ENCODE measurements at regions not wholly inside any gene's neighbourhood (a gene's known extent, or its start where the extent isn't known, plus 50 kb on each side); places are given as distances from the start of the nearest gene placed in this dataset.

DNA sequence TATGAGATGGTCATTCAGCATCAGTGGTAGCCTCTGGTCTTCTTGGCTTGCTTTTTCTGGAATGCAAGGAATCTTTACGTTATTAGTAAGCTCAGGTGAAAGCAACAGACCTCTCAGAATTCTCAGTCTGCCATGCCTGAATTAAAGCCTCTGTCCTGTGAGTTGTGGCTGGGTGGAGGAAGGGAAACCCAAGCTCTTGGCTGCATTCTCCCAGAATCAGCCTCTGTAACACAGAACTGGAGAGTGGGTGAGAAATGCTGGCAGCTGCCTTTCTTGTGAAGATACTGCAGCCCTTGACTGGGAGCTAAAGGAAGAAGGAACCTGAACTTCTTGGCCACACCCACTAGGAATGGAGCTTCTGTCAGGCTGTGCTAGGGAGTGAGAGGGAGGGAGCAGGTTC, 505.8 kb downstream of the EPHA3 start (continued):
- TF ChIP-seq, protein P1, sequence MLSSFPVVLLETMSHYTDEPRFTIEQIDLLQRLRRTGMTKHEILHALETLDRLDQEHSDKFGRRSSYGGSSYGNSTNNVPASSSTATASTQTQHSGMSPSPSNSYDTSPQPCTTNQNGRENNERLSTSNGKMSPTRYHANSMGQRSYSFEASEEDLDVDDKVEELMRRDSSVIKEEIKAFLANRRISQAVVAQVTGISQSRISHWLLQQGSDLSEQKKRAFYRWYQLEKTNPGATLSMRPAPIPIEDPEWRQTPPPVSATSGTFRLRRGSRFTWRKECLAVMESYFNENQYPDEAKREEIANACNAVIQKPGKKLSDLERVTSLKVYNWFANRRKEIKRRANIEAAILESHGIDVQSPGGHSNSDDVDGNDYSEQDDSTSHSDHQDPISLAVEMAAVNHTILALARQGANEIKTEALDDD (IDR thresholded peaks at IDR 0.05), result no peak
- TF ChIP-seq, protein P2, sequence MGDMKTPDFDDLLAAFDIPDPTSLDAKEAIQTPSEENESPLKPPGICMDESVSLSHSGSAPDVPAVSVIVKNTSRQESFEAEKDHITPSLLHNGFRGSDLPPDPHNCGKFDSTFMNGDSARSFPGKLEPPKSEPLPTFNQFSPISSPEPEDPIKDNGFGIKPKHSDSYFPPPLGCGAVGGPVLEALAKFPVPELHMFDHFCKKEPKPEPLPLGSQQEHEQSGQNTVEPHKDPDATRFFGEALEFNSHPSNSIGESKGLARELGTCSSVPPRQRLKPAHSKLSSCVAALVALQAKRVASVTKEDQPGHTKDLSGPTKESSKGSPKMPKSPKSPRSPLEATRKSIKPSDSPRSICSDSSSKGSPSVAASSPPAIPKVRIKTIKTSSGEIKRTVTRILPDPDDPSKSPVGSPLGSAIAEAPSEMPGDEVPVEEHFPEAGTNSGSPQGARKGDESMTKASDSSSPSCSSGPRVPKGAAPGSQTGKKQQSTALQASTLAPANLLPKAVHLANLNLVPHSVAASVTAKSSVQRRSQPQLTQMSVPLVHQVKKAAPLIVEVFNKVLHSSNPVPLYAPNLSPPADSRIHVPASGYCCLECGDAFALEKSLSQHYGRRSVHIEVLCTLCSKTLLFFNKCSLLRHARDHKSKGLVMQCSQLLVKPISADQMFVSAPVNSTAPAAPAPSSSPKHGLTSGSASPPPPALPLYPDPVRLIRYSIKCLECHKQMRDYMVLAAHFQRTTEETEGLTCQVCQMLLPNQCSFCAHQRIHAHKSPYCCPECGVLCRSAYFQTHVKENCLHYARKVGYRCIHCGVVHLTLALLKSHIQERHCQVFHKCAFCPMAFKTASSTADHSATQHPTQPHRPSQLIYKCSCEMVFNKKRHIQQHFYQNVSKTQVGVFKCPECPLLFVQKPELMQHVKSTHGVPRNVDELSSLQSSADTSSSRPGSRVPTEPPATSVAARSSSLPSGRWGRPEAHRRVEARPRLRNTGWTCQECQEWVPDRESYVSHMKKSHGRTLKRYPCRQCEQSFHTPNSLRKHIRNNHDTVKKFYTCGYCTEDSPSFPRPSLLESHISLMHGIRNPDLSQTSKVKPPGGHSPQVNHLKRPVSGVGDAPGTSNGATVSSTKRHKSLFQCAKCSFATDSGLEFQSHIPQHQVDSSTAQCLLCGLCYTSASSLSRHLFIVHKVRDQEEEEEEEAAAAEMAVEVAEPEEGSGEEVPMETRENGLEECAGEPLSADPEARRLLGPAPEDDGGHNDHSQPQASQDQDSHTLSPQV (IDR thresholded peaks at IDR 0.05), result no peak

DNA sequence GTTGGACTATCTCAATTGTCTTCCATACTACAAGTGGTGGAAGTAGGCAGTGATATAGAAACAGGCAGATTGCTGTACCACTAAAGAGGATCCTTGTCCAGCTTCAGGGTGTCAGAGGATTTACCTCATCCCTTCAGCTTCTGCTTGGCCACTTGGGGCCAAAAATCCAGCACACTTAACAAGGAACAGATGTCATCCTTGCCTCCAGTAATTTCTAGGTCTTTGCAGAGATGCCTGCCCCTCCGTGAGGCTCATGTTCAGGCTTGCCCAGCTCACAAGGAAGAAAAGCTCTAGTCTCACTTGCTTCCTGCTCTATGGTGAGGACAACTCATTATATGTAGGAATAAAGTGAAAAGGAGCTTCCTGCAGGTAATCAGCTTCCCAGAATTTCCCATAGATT, 510.3 kb downstream of the EPHA3 start:
- no peak overlapping the region for H3K4me3 ChIP-seq
- ATAC-seq (no peak), FAIRE-seq (no peak), DNase-seq (ENCODE audit: extremely low read depth in 1 of 4, low spot score in 3 of 4) (no peak)
- POLR2A ChIA-PET, result no interaction called here
- CTCF ChIA-PET (ENCODE audit: low intra/inter-chr PET ratio), result no interaction called here
- H3K36me3 ChIP-seq (ENCODE audit: control insufficient read depth, insufficient read depth, low read length), result no peaks in the 10 kb centered on the region
- H3K4me2 ChIP-seq (ENCODE audit: insufficient read depth, low read length), result no peak overlapping the region
- no peaks in the 10 kb centered on the region for H4K20me1 ChIP-seq (replicated peaks; ENCODE audit: control insufficient read depth, insufficient read depth, low read length)
- no peaks in the 10 kb centered on the region for H3K27me3 ChIP-seq (ENCODE audit: control insufficient read depth in 2 of 2, insufficient read depth in 2 of 2, low read length in 2 of 2)
- H3K79me2 ChIP-seq (ENCODE audit: control insufficient read depth, insufficient read depth, low read length), result no peaks in the 10 kb centered on the region
- TF ChIP-seq, protein P3, sequence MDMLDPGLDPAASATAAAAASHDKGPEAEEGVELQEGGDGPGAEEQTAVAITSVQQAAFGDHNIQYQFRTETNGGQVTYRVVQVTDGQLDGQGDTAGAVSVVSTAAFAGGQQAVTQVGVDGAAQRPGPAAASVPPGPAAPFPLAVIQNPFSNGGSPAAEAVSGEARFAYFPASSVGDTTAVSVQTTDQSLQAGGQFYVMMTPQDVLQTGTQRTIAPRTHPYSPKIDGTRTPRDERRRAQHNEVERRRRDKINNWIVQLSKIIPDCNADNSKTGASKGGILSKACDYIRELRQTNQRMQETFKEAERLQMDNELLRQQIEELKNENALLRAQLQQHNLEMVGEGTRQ (CRISPR knock-in tag; IDR thresholded peaks at IDR 0.05), result no peak
- no peak for TF ChIP-seq GABPB2 (CRISPR knock-in tag; conservative IDR thresholded peaks at IDR 0.05)
- no peak for TF ChIP-seq ZNF133 (CRISPR knock-in tag; IDR thresholded peaks at IDR 0.05)
- BruUV-seq (replicated peaks), result no TSS peak
- 0% methylated on average over 1 of the region's 1 CpG for WGBS (ENCODE audit: insufficient coverage, low coverage, missing lambda C conversion rate)
- H3K9me3 ChIP-seq (replicated peaks; ENCODE audit: control insufficient read depth, insufficient read depth, low read depth, low read length), result no peaks in the 10 kb centered on the region
- no peaks in the 10 kb centered on the region for H3K9me1 ChIP-seq (ENCODE audit: control insufficient read depth, insufficient read depth, low read length)
- H2AFZ ChIP-seq (ENCODE audit: low read depth, low read length), result no peak overlapping the region
- no peaks in the 10 kb centered on the region for H3K4me1 ChIP-seq (replicated peaks in 1 of 2; ENCODE audit: control insufficient read depth in 2 of 2, insufficient read depth in 2 of 2, low read length in 2 of 2)
- in situ Hi-C loops (cut with MboI), result no loop called here
- no peak overlapping the region for H3K27ac ChIP-seq (ENCODE audit: extremely low read depth, low read depth, low read length)
- intact Hi-C loops (cut with micrococcal nuclease), result no loop called here
- no peak overlapping the region for H3K9ac ChIP-seq (ENCODE audit: insufficient read depth in 1 of 2, low read depth in 2 of 2, low read length in 2 of 2)
